PC-9 (cell line): ENCODE measurements at regions not wholly inside any gene's neighbourhood (a gene's known extent, or its start where the extent isn't known, plus 50 kb on each side); places are given as distances from the start of the nearest gene placed in this dataset.

ENCODE experiments used
- BruUV-seq: library from RNA; stranded (reverse); fragments of 400-500 nt; replicated peaks from 2 replicates; lab custom pipeline; 2021; lab: Mats Ljungman, UMichigan
- CTCF ChIA-PET: fragments of 300-600 bp; sonication (Branson Sonifier 250); formaldehyde crosslinking; loops from one replicate; lab custom pipeline; 2022; ENCODE audit warnings: antibody characterized with exemption; lab: Charles Lee
- POLR2A ChIA-PET: fragments of 300-600 bp; sonication (Branson Sonifier 250); formaldehyde crosslinking; loops from one replicate; lab custom pipeline; 2022; ENCODE audit warnings: antibody characterized with exemption; ENCODE audit not compliant: unreplicated experiment; lab: Charles Lee
- DNase-seq, 2 experiments: peaks; one replicate each; pipeline versions ENCODE4 v3.0.0 to v3.0.0-alpha.2; 2015 to 2022; ENCODE audit warnings: mixed read lengths in 1 of 2
- H2AFZ ChIP-seq: fragments of 200-600 bp; sonication (generic); 2 replicates; pipeline ENCODE4 v1.8.1; 2017; ENCODE audit warnings: antibody characterized with exemption
- H3F3A ChIP-seq: fragments of 200-600 bp; sonication (generic); 2 replicates; pipeline ENCODE4 v1.8.1; 2017; ENCODE audit warnings: antibody characterized with exemption, mild to moderate bottlenecking, low read depth; ENCODE audit not compliant: insufficient read depth
- H3K27ac ChIP-seq: fragments of 200-600 bp; sonication (generic); 2 replicates; pipeline ENCODE4 v1.6.1; 2016; ENCODE audit warnings: mixed run types
- H3K27me3 ChIP-seq: fragments of 200-600 bp; sonication (generic); 2 replicates; pipeline ENCODE4 v1.6.1; 2016; ENCODE audit warnings: low read depth, mixed run types; ENCODE audit not compliant: insufficient read depth
- H3K36me3 ChIP-seq: fragments of 200-600 bp; sonication (generic); 2 replicates; pipeline ENCODE4 v1.6.1; 2016; ENCODE audit warnings: low read depth, mixed run types
- H3K4me1 ChIP-seq: fragments of 200-600 bp; sonication (generic); replicated peaks from 2 replicates; pipeline ENCODE4 v1.6.1; 2016; ENCODE audit warnings: mixed run types; ENCODE audit not compliant: insufficient read depth
- H3K4me2 ChIP-seq: fragments of 200-600 bp; sonication (generic); 2 replicates; pipeline ENCODE4 v1.6.1; 2017; ENCODE audit warnings: mixed run types
- H3K4me3 ChIP-seq: fragments of 200-600 bp; sonication (generic); 2 replicates; pipeline ENCODE4 v1.6.1; 2016; ENCODE audit warnings: mixed run types
- H3K79me2 ChIP-seq: fragments of 200-600 bp; sonication (generic); 2 replicates; pipeline ENCODE4 v1.6.1; 2017; ENCODE audit warnings: low read depth, mixed run types
- H3K9me2 ChIP-seq: fragments of 200-600 bp; sonication (generic); 2 replicates; pipeline ENCODE4 v1.8.1; 2017; ENCODE audit warnings: mild to moderate bottlenecking; ENCODE audit not compliant: insufficient read depth
- H3K9me3 ChIP-seq: fragments of 200-600 bp; sonication (generic); 2 replicates; pipeline ENCODE4 v1.8.1; 2016; ENCODE audit warnings: low read depth; ENCODE audit not compliant: insufficient read depth
- H4K20me1 ChIP-seq: fragments of 200-600 bp; sonication (generic); 2 replicates; pipeline ENCODE4 v1.8.1; 2017; ENCODE audit not compliant: insufficient read depth
- EZH2 ChIP-seq: fragments of 200-600 bp; sonication (generic); IDR thresholded peaks from 2 replicates; pipeline ENCODE4 v1.8.0; 2017; ENCODE audit warnings: antibody characterized with exemption, low read depth
- intact Hi-C: fragments of 100-400 bp; cut with micrococcal nuclease; formaldehyde crosslinking; loops from one replicate; pipeline ENCODE4 v1.10.0; 2022; ENCODE audit not compliant: unreplicated experiment
- TF ChIP-seq, protein P1 (sequence below): fragments of 200-600 bp; sonication (generic); conservative IDR thresholded peaks from 2 replicates; pipeline ENCODE4 v1.6.1; 2017; ENCODE audit warnings: mixed run types, antibody characterized with exemption, mild to moderate bottlenecking, moderate library complexity

DNA sequence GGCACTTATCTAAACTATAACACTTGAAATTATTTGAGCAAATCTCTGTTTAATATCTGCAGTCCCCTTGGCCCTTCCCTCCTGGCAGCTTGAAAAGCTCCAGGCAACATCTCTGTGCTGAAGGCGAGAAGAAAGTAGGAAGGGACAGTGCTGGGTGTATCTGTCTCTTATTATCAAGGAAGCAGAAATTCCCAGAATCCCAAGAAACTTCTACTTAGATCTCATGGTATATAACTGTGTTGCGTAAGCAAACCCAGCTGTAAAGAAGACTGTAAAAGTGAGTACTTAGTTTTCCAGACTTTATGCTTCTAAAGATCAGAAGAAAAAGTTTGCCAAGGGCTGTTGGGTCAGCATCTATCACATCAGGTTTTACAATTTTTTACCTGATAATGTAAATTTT lies 1869.8 kb downstream of the MAT2B start:
- H2AFZ ChIP-seq, result no peak overlapping the region
- POLR2A ChIA-PET, result no interaction called here
- BruUV-seq, result no TSS peak
- H3K4me1 ChIP-seq, result no peaks in the 10 kb centered on the region
- H4K20me1 ChIP-seq, result no peaks in the 10 kb centered on the region
- H3K79me2 ChIP-seq, result no peaks in the 10 kb centered on the region
- intact Hi-C loops, result no loop called here
- CTCF ChIA-PET, result no interaction called here
- no peaks in the 10 kb centered on the region for H3F3A ChIP-seq
- no peak for DNase-seq
- TF ChIP-seq EZH2, result no peak
- TF ChIP-seq, protein P1, sequence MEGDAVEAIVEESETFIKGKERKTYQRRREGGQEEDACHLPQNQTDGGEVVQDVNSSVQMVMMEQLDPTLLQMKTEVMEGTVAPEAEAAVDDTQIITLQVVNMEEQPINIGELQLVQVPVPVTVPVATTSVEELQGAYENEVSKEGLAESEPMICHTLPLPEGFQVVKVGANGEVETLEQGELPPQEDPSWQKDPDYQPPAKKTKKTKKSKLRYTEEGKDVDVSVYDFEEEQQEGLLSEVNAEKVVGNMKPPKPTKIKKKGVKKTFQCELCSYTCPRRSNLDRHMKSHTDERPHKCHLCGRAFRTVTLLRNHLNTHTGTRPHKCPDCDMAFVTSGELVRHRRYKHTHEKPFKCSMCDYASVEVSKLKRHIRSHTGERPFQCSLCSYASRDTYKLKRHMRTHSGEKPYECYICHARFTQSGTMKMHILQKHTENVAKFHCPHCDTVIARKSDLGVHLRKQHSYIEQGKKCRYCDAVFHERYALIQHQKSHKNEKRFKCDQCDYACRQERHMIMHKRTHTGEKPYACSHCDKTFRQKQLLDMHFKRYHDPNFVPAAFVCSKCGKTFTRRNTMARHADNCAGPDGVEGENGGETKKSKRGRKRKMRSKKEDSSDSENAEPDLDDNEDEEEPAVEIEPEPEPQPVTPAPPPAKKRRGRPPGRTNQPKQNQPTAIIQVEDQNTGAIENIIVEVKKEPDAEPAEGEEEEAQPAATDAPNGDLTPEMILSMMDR, result no peak
- no peaks in the 10 kb centered on the region for H3K9me3 ChIP-seq
- no peaks in the 10 kb centered on the region for H3K27me3 ChIP-seq
- no peaks in the 10 kb centered on the region for H3K36me3 ChIP-seq
- no peak overlapping the region for H3K4me2 ChIP-seq
- H3K9me2 ChIP-seq, result no peaks in the 10 kb centered on the region
- no peak overlapping the region for H3K4me3 ChIP-seq
- no peak overlapping the region for H3K27ac ChIP-seq

DNA sequence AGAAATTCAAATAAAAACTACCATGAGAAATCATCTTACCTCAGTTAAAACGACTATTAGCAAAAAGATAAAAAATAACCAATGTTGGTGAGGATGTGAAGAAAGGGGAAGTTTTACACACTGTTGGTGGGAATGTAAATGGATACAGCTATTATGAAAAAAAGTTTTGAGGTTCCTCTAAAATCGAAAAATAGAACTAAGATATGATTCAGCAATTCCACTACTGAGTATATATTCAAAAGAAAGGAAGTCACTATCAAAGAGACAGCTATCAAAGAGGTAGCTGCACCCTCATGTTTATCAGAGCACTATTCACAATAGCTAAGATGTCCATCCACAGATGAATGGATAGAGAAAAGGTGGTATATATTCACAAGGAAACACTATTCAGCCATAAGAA lies 1888.4 kb downstream of the MAT2B start:
- ChIA-PET CTCF (no interaction called here), POLR2A (no interaction called here)
- Histone ChIP-seq H3K36me3 (no peaks in the 10 kb centered on the region), H4K20me1 (no peaks in the 10 kb centered on the region), H3K9me3 (no peaks in the 10 kb centered on the region), H3K9me2 (no peaks in the 10 kb centered on the region), H3K27me3 (no peaks in the 10 kb centered on the region), H3K4me2 (no peak overlapping the region), H3K4me3 (no peak overlapping the region), H3K4me1 (no peaks in the 10 kb centered on the region), H3F3A (no peaks in the 10 kb centered on the region), H2AFZ (no peak overlapping the region), H3K27ac (no peak overlapping the region), H3K79me2 (no peaks in the 10 kb centered on the region)
- BruUV-seq, result no TSS peak
- TF ChIP-seq, protein P1, result no peak
- no peak for TF ChIP-seq EZH2
- DNase-seq, result no peak
- intact Hi-C loops, result no loop called here

DNA sequence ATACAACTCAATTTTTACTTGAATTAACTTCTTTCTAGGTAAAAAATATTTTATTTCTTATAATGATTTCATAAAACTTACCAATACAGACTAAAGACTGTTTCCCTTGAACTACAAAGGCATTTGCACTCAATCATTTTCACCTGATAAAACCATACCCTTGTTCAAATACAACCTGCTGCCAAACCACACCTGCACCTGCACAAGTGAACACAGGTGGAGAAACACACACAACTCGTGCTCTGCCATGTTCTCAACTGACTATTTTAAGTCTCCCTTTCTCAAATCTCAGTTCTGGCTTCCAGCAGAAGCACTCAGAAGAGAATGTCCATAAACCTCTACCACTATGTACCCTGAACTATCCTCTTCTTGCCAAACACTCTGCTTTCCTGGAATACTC lies 1892.1 kb downstream of the MAT2B start:
- no peak overlapping the region for H3K27ac ChIP-seq
- H2AFZ ChIP-seq, result no peak overlapping the region
- intact Hi-C loops, result no loop called here
- no peaks in the 10 kb centered on the region for H3K9me2 ChIP-seq
- no peaks in the 10 kb centered on the region for H3K79me2 ChIP-seq
- H4K20me1 ChIP-seq, result no peaks in the 10 kb centered on the region
- ChIA-PET CTCF (no interaction called here), POLR2A (no interaction called here)
- no peaks in the 10 kb centered on the region for H3K36me3 ChIP-seq
- TF ChIP-seq, protein P1, result no peak
- TF ChIP-seq EZH2, result no peak
- H3K9me3 ChIP-seq, result no peaks in the 10 kb centered on the region
- DNase-seq, result no peak
- H3K4me1 ChIP-seq, result no peaks in the 10 kb centered on the region
- H3K4me2 ChIP-seq, result no peak overlapping the region
- H3K27me3 ChIP-seq, result no peaks in the 10 kb centered on the region
- H3F3A ChIP-seq, result no peaks in the 10 kb centered on the region
- no peak overlapping the region for H3K4me3 ChIP-seq
- no TSS peak for BruUV-seq
